NCI-H69 (cell line): ENCODE measurements at regions not wholly inside any gene's neighbourhood (a gene's known extent, or its start where the extent isn't known, plus 50 kb on each side); places are given as distances from the start of the nearest gene placed in this dataset.

Experiments used
- DNase-seq: peaks from one replicate; lab custom pipeline; 2025; lab: John Stamatoyannopoulos, UW

GRCh38 chr2:45178854-45179253 is 169.6 kb upstream of the SIX2 start:
- DNase-seq = no peak

DNA sequence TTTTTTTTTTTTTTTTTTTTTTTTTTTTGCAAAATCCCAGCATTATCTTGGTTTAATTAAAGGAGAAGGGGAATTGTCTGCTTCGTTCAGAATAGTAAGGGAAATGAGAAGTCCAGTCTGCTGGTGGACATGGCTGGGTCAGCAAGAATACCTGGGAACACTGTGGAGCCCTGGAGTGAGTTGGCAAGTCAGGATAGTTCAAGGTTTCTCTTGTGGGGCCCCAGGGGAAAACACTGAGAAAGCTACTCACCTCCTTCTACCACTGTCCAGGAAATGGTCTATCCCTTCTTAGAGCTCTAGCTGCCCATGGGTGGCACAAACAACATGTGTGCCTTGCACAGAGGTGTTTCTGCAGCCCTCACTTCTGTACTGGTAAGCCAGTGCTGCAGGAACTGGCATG is 169.1 kb upstream of the SIX2 start:
- DNase-seq = no peak

DNA sequence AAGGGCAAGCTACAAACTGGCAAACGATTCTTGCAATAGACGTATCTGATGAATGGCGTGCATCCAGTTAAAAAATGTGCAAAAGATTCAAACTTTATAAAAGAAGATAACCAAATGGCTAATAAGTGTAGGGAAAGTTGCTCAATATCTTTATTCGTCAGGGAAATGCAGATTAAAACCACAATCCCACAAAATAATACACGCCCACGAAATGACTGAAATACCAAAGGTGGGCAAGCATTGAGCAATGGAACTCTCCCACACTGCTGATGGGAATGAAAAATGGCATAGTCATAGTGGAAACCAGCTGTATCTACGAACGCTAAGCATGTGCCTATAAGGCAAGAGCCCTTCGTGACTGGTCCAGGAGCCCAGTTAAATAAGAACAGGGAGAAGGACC is 168.6 kb upstream of the SIX2 start:
- no peak for DNase-seq

DNA sequence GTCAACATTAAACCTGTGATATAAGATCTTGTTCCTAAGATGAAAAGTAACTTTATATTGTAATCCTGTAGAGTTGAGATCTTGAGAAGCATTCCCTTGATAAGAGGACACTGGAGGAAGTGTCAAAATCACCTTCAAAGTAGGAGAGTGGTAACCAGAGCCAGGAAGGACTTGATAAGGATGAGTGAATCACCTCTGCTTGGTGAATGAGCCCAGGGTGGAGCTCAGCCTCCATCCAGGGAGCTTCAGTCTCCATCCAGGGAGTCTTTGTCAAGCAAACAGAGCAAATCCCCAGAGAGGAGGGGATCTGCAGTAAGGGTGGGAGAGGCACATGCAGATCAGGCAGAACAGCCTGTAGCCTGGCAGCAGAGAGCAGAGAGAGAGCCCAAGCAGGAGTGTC is 167.1 kb upstream of the SIX2 start:
- DNase-seq = no peak

DNA sequence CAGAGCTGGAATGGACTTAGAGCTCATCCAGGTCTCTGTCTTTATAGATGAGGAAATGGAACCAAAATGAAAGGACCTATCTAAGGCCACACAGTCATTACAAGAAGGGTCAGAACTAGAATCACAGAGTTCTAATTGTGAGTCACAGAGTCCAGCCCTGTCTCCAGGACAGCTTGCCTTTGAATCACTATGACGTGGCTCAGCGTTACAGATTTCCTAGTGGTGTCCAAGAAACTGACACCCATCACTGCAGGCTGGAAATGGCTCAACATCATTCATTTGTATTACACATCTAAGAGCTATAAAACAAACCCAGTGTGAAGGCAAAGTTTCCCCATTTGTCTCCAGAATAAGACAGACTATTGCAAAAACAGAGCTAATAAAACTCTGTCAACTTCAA is 164.3 kb upstream of the SIX2 start:
- no peak for DNase-seq

DNA sequence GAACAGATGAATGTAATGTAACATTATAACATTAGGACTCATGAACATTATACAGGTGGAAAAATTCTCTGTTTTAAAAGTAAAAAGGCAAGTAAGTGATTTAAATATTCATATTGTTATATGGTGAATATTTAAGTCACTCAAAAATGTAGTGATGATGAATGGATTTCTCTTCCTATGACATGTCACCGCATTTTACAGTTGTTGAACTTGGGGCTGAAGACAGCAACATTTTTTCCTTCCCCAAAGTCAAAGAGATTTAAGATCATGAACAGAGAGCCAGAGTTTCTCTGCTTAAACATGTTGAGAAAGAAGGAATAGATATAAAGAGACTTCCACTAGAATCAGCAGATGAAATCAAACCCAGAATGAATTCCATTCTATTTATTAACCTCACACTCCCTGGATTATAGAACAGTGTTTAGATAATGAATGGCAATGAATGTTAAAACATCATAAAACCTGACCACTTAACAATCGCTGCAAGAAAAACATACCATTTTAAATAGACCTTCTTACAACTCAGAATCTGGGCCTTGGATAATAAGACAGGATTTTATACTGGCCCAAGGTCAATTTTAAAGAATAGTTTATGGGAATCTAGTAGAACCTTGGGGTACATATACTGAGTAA is 163.6 kb upstream of the SIX2 start:
- no peak for DNase-seq

- no peak for DNase-seq
Observed at GRCh38 chr2:45172142-45172541, 162.9 kb upstream of the SIX2 start.

- DNase-seq = no peak
Observed at GRCh38 chr2:45171136-45171501, 161.9 kb upstream of the SIX2 start.

GRCh38 chr2:45170191-45171135 is 161.2 kb upstream of the SIX2 start:
- no peak for DNase-seq

DNA sequence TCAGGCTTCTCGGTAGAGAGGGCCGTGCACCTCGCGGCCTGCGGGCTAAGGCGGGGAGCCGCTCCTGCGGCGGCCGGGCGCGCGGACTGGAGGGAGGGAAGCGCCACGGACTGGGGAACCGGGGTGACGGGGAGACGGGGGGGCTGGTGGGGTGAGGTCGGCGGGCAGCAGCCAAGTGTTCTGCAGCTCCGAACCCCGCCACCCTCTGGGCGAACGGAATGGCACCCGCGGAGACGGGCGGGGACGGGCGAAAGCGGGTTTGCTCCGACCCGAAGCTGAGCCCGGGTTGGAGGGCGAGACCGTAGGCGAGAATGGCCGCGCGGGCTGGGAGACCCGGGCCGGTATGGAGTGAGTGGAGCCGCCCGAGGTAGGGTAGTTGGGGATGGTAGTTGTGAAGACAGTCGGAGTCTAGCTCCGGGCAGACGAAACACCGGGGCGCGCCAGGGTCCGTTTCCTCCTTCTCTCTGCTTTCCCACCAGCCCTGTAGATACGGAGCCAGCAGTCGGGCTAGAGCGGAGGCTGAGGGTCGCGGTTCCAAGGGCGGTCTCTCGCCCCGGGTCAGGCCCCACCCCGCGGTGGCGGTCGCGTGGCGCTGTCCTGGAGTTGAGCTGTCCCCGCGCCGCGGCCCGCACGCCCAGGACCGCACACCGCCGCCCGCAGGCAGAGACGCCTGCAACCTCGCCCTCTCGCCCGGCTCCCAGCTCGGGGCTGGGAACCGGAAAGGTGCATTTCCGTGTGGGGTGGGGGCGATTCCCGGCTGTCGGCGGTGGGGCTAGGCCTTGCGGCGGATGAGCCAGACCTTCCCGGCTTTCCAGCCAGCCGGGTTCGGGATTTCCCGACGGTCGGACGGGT is 160.3 kb upstream of the SIX2 start:
- peak; percentile 57 for DNase-seq

- peak; percentile 57 for DNase-seq
Observed at GRCh38 chr2:45168711-45169338, 159.6 kb upstream of the SIX2 start.

- DNase-seq = peak; percentile 30
Observed at GRCh38 chr2:45167920-45168629, 158.8 kb upstream of the SIX2 start.

DNA sequence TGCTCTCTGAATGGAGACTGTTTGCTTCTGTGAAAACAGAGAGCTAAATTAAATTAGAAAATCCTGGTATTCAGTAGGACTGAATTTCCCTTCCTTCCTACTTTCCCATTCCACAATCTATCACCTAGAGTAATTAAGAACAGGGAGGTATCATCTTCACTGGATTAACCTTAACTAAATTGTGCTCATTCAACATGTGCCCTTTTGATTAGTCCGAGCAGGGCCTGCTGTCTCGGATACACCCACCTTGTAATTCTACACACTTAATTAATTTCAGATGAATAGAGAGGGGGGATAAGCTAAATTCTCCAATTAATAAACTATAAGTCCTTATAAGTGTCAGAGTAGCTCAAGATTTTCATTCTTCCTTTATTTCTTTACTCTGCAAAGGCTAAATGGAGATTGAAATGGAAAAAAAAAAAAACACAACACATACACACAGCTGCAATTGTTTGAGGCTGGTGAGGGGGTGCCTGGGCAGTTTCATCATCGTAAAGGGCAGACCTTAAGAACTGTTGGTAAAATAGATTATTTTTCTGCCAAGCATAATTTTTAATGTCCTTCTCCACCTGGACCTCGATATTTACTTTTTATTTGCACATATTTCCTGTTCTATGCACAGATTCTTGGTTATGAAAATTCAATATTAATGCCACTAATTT is 157.1 kb upstream of the SIX2 start:
- DNase-seq = peak; percentile 8

GRCh38 chr2:45162711-45163110 is 153.5 kb upstream of the SIX2 start:
- no peak for DNase-seq

DNA sequence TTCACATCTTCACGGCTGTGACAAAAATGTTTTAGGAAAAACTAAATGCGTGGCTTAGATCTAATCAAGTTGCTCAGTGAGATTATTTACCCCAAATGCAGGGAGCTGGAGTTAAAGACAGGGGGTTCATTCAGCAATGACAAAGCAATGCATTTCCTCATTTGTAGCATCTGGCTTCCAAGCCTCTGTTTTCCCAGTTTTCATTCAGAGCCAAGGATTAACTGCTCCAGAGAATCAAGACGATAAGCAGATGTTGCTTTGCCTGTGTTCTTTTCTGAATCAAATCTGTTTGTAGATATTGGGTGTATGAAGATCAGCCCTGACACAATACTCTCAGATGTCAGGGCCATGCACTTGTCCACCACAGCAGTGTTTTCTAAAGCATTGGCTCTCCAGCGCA is 147.4 kb upstream of the SIX2 start:
- DNase-seq = no peak

DNA sequence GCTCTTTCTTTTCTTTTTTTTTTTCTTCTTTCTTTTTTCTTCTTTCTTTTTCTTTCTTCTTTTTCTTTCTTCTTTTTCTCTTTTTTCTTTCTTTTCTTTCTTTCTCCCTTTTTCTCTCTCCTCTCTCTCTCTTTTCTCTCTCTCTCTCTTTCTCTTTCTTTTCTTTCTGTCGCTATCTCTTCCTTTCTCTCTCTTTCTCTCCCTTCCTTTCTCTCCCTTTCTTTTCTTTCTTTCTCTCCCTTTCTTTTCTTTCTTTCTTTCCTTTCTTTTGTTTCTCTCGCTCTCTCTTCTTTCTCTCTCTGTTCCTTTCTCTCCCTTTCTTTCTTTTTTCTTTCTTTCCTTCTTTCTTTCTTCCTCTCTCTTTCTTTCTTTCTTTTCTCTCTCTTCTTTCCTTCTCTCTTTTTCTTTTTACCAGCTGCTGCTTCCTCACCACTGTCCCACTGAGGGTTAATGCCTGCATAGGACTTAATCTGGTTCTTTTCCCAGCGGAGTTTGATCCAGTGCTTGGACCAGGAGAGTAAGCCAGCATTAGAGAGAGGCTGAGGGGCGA is 145.4 kb upstream of the SIX2 start:
- no peak for DNase-seq

GRCh38 chr2:45154144-45154543 is 144.9 kb upstream of the SIX2 start:
- DNase-seq = no peak

DNA sequence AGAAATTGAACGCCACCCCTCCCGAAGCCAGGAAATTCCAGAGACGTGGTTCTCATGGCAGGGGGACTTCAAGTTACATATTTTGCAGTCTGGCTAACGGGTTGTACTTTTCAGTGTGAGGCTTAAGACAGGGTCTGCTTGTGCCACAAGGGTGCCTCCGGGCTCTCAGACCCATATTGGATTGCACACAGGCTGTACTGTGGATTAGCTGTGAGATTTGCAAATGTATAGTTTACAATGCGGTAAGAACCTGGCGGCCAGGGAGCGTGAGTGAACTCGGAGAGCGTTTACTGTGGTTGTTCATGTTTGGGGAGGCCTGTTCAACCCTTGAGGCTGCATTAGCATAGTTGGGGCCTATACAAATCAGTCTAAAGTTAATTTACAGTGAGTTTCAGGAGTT is 143.9 kb upstream of the SIX2 start:
- no peak for DNase-seq

GRCh38 chr2:45152691-45153090 is 143.4 kb upstream of the SIX2 start:
- DNase-seq = no peak

- DNase-seq = no peak
Observed at GRCh38 chr2:45145073-45145899, 136.0 kb upstream of the SIX2 start.
